ENCODE measurements at regions not wholly inside any gene's neighbourhood (a gene's known extent, or its start where the extent isn't known, plus 50 kb on each side); places are given as distances from the start of the nearest gene placed in this dataset.

DNA sequence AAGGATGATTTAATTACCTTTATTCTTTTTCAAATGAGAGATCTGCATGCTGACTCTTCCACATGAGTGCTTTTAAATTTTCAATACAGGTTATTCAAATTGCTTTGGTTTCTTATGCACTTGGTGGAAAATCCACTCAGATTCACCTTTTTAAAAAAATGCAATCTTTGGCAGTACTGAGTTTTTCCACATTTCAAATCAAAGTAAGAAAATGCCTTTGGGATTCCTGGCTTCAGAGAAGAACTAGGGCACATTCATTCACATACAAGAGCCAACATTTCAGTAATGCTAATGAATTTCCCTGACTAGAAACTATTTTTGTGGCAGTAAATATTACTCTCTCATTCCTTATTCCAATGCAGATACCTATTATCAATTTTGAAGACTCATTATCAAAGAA lies 342.2 kb downstream of the ETNK1 start:
- H3K36me3 ChIP-seq (ENCODE audit: insufficient read depth, low read length) = no peaks in the 10 kb centered on the region
- H3K4me3 ChIP-seq (ENCODE audit: low read length) = no peak overlapping the region
- peaks cover 14% of the 10 kb centered on the region for H3K4me1 ChIP-seq (ENCODE audit: control insufficient read depth, insufficient read depth, low read length)
- no peaks in the 10 kb centered on the region for H3K27me3 ChIP-seq (ENCODE audit: control insufficient read depth, insufficient read depth, low read length)
- H3K9ac ChIP-seq (ENCODE audit: low read depth, low read length) = no peak overlapping the region
- no peaks in the 10 kb centered on the region for H3K9me3 ChIP-seq (replicated peaks; ENCODE audit: low read length)
- no peak overlapping the region for H3K4me2 ChIP-seq (ENCODE audit: low read length)

DNA sequence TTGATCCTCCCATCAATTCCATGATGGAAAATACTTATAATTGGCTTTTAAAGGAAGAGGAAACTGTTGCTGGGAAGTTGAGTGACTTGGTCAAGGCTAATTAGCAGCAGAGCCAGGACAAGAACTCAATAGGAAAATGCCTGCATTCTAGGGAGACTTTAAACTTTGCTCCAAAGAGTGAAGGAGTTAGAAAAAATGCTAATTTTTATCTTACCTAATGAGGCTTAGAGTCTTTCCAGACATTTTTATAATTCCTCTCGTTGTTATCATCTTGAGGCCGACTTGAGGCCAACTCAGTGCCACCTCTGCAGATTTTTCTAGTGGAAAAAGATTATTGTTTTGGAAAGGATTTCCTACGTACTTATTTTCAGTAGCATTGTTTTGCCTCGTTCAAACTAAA lies 344.6 kb downstream of the ETNK1 start:
- Histone ChIP-seq H3K4me2 (ENCODE audit: low read length) (no peak overlapping the region), H3K4me3 (ENCODE audit: low read length) (no peak overlapping the region), H3K4me1 (ENCODE audit: control insufficient read depth, insufficient read depth, low read length) (peaks cover 29% of the 10 kb centered on the region), H3K27me3 (ENCODE audit: control insufficient read depth, insufficient read depth, low read length) (no peaks in the 10 kb centered on the region), H3K9me3 (replicated peaks; ENCODE audit: low read length) (no peaks in the 10 kb centered on the region), H3K9ac (ENCODE audit: low read depth, low read length) (no peak overlapping the region), H3K36me3 (ENCODE audit: insufficient read depth, low read length) (no peaks in the 10 kb centered on the region)

DNA sequence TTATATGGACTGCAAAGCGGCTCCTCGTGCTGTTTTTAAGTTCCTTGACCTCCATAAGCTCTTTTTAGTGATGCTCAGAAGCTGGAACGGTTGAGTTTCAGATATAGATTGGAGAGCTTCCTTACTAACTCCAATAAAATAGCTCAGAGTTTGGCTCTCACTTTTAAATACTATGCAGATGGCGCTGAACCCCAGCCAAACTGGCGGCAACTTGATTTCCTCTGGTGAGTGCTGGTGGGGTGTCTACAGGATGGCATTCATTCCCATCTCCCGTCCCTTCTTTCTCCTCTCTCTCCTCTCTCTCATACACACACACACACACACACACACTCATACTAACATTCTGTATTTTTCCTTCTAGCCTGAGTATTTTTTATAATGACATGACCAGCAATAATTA lies 346.3 kb downstream of the ETNK1 start:
- peaks cover 44% of the 10 kb centered on the region for H3K4me1 ChIP-seq (ENCODE audit: control insufficient read depth, insufficient read depth, low read length)
- no peaks in the 10 kb centered on the region for H3K36me3 ChIP-seq (ENCODE audit: insufficient read depth, low read length)
- H3K9me3 ChIP-seq (replicated peaks; ENCODE audit: low read length) = no peaks in the 10 kb centered on the region
- peak overlapping the region; percentile 58 for H3K4me3 ChIP-seq (ENCODE audit: low read length)
- H3K4me2 ChIP-seq (ENCODE audit: low read length) = peak overlapping the region; percentile 82
- peak overlapping the region; percentile 77 for H3K9ac ChIP-seq (ENCODE audit: low read depth, low read length)
- H3K27me3 ChIP-seq (ENCODE audit: control insufficient read depth, insufficient read depth, low read length) = no peaks in the 10 kb centered on the region

DNA sequence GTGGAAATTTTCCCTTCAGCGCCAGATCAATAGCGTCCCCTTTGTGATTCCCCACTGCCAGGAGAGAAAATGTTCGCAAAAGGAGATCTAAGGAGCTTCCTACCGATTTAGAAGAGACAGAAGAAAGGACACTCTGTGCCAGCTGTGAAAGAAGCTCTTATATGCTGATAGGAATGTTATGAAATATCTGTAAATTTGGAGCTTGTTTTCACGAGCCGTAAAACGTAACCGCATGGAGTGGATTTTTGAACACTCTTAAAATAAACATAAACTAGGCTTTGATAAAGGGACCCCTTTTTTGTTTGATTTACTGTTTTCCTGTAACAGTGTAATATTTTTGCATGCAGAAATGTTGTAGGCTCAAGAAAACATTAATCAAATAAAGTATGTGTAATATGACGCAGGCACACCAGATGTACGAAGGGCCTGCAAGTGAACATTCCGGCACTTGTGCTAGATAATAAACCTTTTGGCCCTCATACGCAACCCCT lies 346.8 kb downstream of the ETNK1 start:
- Histone ChIP-seq H3K9ac (ENCODE audit: low read depth, low read length) (peak overlapping the region; percentile 77), H3K9me3 (replicated peaks; ENCODE audit: low read length) (no peaks in the 10 kb centered on the region), H3K4me2 (ENCODE audit: low read length) (peak overlapping the region; percentile 82), H3K4me1 (ENCODE audit: control insufficient read depth, insufficient read depth, low read length) (peaks cover 49% of the 10 kb centered on the region), H3K27me3 (ENCODE audit: control insufficient read depth, insufficient read depth, low read length) (no peaks in the 10 kb centered on the region), H3K4me3 (ENCODE audit: low read length) (peak overlapping the region; percentile 58), H3K36me3 (ENCODE audit: insufficient read depth, low read length) (no peaks in the 10 kb centered on the region)

DNA sequence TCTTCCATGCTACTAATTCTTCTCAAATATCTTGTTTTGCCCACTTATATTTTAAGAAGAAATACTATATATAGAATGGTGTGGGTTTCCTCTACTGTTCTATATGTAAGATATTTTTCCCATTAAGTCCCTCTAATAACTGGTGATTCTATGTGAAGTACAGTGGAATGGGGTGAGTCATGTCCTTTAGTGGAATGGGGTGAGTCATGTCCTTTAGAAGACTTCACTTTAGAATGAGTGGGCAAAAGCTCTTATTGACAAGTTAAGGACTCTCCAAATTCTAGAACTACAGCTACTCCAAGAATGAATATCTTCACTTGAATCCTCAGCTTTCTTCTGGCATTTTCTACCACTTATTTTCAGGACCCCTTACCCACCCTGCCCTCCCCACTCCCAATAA lies 349.9 kb downstream of the ETNK1 start:
- peaks cover 61% of the 10 kb centered on the region for H3K4me1 ChIP-seq (ENCODE audit: control insufficient read depth, insufficient read depth, low read length)
- no peaks in the 10 kb centered on the region for H3K36me3 ChIP-seq (ENCODE audit: insufficient read depth, low read length)
- H3K9ac ChIP-seq (ENCODE audit: low read depth, low read length) = peak overlapping the region; percentile 21
- peak overlapping the region; percentile 28 for H3K4me2 ChIP-seq (ENCODE audit: low read length)
- H3K4me3 ChIP-seq (ENCODE audit: low read length) = no peak overlapping the region
- no peaks in the 10 kb centered on the region for H3K9me3 ChIP-seq (replicated peaks; ENCODE audit: low read length)
- H3K27me3 ChIP-seq (ENCODE audit: control insufficient read depth, insufficient read depth, low read length) = no peaks in the 10 kb centered on the region

DNA sequence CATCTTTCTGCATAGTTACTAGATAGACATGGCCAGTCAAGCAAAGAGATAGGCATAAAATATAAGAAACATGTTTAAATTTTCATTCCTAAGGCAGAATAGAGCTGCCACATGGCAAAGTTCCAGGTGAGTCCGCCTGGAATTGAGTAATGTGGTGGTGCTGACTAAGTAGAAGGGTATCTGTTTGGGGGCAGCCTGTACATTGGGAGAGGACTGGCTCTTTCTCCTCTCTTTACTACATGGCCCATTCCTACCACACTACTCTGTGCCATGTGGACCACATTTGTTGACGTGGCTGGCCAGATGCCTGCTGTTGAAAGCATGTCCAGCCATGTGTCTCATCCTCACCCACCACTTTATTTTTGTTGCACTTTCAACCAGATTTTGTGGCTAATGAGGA lies 354.0 kb downstream of the ETNK1 start:
- H3K9ac ChIP-seq (ENCODE audit: low read depth, low read length) = no peak overlapping the region
- H3K4me1 ChIP-seq (ENCODE audit: control insufficient read depth, insufficient read depth, low read length) = peaks cover 43% of the 10 kb centered on the region
- no peaks in the 10 kb centered on the region for H3K27me3 ChIP-seq (ENCODE audit: control insufficient read depth, insufficient read depth, low read length)
- H3K36me3 ChIP-seq (ENCODE audit: insufficient read depth, low read length) = no peaks in the 10 kb centered on the region
- H3K4me2 ChIP-seq (ENCODE audit: low read length) = peak overlapping the region; percentile 28
- no peaks in the 10 kb centered on the region for H3K9me3 ChIP-seq (replicated peaks; ENCODE audit: low read length)
- H3K4me3 ChIP-seq (ENCODE audit: low read length) = no peak overlapping the region

DNA sequence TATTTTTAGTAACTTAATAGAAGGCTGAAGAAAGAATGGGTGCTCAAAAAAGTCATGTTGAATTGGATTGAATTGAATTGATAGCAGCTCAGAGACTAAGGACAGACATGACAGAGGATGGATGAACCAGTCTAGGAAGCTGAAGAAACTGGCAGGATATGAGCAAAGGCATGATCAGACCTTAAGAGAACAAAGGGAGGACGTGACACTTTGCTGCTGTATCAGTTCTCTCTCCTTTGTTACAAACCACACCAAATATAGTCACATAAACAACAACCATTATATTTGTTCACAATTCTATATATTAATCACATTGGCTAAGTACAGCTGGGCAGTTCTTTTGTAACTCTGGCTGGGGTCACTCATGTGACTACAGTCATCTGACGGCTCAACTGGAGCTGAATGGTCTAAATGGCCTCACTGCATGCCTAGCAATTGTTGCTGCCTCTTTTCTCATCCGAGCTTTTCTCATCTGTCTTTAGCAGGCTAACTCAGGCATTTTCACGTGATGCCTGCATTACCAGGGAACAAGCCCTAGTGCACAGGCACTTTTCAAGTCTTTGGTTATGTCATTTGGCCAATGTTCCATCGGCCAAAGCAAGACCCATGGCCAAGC lies 355.0 kb downstream of the ETNK1 start:
- H3K4me2 ChIP-seq (ENCODE audit: low read length) = no peak overlapping the region
- peaks cover 35% of the 10 kb centered on the region for H3K4me1 ChIP-seq (ENCODE audit: control insufficient read depth, insufficient read depth, low read length)
- H3K9ac ChIP-seq (ENCODE audit: low read depth, low read length) = no peak overlapping the region
- H3K27me3 ChIP-seq (ENCODE audit: control insufficient read depth, insufficient read depth, low read length) = no peaks in the 10 kb centered on the region
- H3K9me3 ChIP-seq (replicated peaks; ENCODE audit: low read length) = no peaks in the 10 kb centered on the region
- no peak overlapping the region for H3K4me3 ChIP-seq (ENCODE audit: low read length)
- no peaks in the 10 kb centered on the region for H3K36me3 ChIP-seq (ENCODE audit: insufficient read depth, low read length)

DNA sequence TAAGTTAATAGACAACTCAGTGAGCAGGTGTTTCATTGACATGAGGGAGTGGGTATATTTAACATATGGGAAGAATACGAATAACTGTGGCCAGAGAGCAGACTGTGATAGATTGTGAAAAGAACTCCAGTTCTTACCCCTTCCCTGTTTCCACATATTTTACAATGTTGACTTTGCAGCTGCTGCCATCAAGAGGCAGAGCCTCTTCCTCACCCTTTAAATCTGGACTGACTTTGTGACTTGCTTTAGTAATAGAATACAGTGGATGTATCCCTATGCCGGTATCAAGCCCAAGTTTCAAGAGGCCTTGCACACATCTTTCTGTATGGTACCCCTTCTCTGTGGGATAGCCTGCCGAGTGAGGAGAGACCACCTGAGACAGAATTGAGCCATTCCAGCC lies 356.7 kb downstream of the ETNK1 start:
- Histone ChIP-seq H3K9ac (ENCODE audit: low read depth, low read length) (no peak overlapping the region), H3K36me3 (ENCODE audit: insufficient read depth, low read length) (no peaks in the 10 kb centered on the region), H3K9me3 (replicated peaks; ENCODE audit: low read length) (no peaks in the 10 kb centered on the region), H3K27me3 (ENCODE audit: control insufficient read depth, insufficient read depth, low read length) (no peaks in the 10 kb centered on the region), H3K4me3 (ENCODE audit: low read length) (no peak overlapping the region), H3K4me2 (ENCODE audit: low read length) (no peak overlapping the region), H3K4me1 (ENCODE audit: control insufficient read depth, insufficient read depth, low read length) (peaks cover 18% of the 10 kb centered on the region)

DNA sequence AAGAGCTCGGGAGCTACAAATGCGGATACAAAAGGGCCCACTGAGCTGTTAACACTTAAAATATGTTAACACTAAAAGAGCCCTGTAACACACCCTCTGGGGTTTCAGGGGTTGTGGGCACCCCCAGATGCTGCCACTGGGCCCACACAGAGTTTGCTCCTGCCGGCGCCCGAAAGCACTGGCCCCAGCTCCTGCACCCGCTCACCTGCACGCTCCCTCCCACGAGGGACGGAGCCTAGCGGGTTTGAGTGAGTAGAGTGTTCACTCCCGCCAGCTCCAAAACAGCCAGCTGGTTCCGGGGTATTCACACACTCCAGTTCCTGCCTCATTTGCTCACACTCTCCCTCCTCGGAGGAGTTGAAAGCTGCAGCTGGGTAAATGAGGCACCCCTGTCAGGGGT lies 357.7 kb downstream of the ETNK1 start:
- Histone ChIP-seq H3K27me3 (ENCODE audit: control insufficient read depth, insufficient read depth, low read length) (no peaks in the 10 kb centered on the region), H3K9ac (ENCODE audit: low read depth, low read length) (no peak overlapping the region), H3K4me3 (ENCODE audit: low read length) (no peak overlapping the region), H3K4me1 (ENCODE audit: control insufficient read depth, insufficient read depth, low read length) (peaks cover 22% of the 10 kb centered on the region), H3K9me3 (replicated peaks; ENCODE audit: low read length) (no peaks in the 10 kb centered on the region), H3K4me2 (ENCODE audit: low read length) (no peak overlapping the region), H3K36me3 (ENCODE audit: insufficient read depth, low read length) (no peaks in the 10 kb centered on the region)

DNA sequence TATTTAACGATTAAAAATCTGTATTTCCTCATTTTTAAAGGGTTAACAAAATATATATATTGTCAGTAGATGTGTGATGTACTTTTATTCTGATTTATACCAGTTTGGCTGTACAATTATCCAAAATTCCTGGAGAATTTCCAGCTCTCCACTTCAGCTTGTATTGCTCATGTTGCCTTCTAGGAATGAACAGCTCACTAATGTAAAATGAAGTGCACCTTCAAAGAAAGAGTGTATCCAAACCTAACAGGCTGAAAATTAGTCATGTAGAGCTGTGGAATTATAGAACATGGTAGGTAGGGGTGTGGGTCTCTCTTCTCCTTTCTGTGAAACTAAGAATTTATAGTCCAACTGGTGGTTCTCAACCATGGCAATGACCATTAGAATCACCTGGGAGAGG lies 362.0 kb downstream of the ETNK1 start:
- no peaks in the 10 kb centered on the region for H3K27me3 ChIP-seq (ENCODE audit: control insufficient read depth, insufficient read depth, low read length)
- H3K4me3 ChIP-seq (ENCODE audit: low read length) = no peak overlapping the region

DNA sequence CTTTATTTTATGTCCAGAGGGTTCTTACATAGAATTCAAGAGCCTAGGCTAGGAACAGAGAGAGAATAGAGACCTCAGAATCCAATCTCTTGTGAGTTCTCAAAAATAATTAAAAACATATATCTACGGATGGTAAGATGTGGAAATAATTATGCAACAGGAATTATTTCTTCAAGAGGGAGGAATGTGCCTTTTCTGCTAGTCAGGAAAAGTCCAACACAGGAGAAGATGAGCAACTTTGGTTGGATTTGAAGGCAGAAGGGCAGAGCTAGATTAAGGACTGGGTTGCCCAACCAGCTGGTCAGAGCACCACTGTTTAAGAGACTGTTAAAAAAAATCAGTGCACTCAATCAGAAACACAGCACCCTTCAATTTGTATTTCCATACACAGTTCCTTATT lies 365.5 kb downstream of the ETNK1 start:
- H3K27me3 ChIP-seq (ENCODE audit: control insufficient read depth, insufficient read depth, low read length) = no peaks in the 10 kb centered on the region

More for the DNA sequence above, 362.0 kb downstream of the ETNK1 start:
- no peaks in the 10 kb centered on the region for H3K36me3 ChIP-seq (ENCODE audit: insufficient read depth, low read length)
- H3K4me1 ChIP-seq (ENCODE audit: control insufficient read depth, insufficient read depth, low read length) = peaks cover 4% of the 10 kb centered on the region
- H3K9me3 ChIP-seq (replicated peaks; ENCODE audit: low read length) = no peaks in the 10 kb centered on the region
- no peak overlapping the region for H3K4me2 ChIP-seq (ENCODE audit: low read length)
- no peak overlapping the region for H3K9ac ChIP-seq (ENCODE audit: low read depth, low read length)

DNA sequence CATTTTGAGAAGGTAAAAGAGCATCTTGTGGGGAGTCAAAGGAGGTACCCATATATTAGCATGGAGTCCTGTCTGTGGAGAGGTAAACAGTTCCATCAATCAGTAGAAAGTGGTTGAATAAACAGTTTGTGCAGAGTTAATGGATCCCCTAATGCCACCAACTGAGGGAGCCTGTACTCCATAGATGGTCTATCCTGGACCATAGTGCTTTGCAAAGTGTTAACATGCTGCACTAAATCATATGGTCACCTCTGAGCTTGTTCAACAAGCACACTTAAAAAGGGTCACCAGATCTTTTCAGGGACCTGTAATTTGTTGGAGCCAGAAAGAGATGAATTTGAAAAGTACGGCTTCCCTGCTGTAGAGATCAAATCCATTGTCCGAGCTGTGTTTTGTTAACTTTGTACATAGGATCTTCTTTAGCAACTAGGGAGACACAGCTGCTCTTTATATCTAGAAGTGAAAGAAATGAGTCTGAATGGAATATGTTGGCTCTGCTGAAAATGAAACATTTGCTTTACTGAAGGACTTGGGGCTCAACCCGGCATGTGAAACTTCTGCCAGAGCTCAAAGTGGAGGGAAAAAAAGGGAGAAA lies 366.4 kb downstream of the ETNK1 start:
- H3K36me3 ChIP-seq (ENCODE audit: insufficient read depth, low read length) = no peaks in the 10 kb centered on the region
- no peaks in the 10 kb centered on the region for H3K27me3 ChIP-seq (ENCODE audit: control insufficient read depth, insufficient read depth, low read length)
- no peak overlapping the region for H3K4me2 ChIP-seq (ENCODE audit: low read length)
- H3K4me1 ChIP-seq (ENCODE audit: control insufficient read depth, insufficient read depth, low read length) = peaks cover 4% of the 10 kb centered on the region
- no peaks in the 10 kb centered on the region for H3K9me3 ChIP-seq (replicated peaks; ENCODE audit: low read length)
- H3K4me3 ChIP-seq (ENCODE audit: low read length) = no peak overlapping the region
- no peak overlapping the region for H3K9ac ChIP-seq (ENCODE audit: low read depth, low read length)

More for the DNA sequence above, 365.5 kb downstream of the ETNK1 start:
- H3K4me3 ChIP-seq (ENCODE audit: low read length) = no peak overlapping the region
- peaks cover 4% of the 10 kb centered on the region for H3K4me1 ChIP-seq (ENCODE audit: control insufficient read depth, insufficient read depth, low read length)
- no peaks in the 10 kb centered on the region for H3K9me3 ChIP-seq (replicated peaks; ENCODE audit: low read length)
- no peaks in the 10 kb centered on the region for H3K36me3 ChIP-seq (ENCODE audit: insufficient read depth, low read length)
- no peak overlapping the region for H3K4me2 ChIP-seq (ENCODE audit: low read length)
- H3K9ac ChIP-seq (ENCODE audit: low read depth, low read length) = no peak overlapping the region
